CD4-positive, alpha-beta T cell (primary cell): ENCODE measurements at regions not wholly inside any gene's neighbourhood (a gene's known extent, or its start where the extent isn't known, plus 50 kb on each side); places are given as distances from the start of the nearest gene placed in this dataset.

Experiments used
- ATAC-seq: fragments of 200-7000 bp; cut with Tn5 transposase; one replicate; pipeline ENCODE4 v1.10.0; 2022; ENCODE audit warnings: mild to moderate bottlenecking; ENCODE audit not compliant: poor library complexity
- CTCF ChIA-PET: fragments of 350-600 bp; sonication (Branson Sonifier 250); formaldehyde crosslinking; loops from one replicate; lab custom pipeline; 2021; ENCODE audit warnings: antibody characterized with exemption, inconsistent platforms; lab: Charles Lee
- POLR2A ChIA-PET: fragments of 350-600 bp; sonication (Branson Sonifier 250); formaldehyde crosslinking; loops from one replicate; lab custom pipeline; 2021; ENCODE audit warnings: antibody characterized with exemption, inconsistent platforms; lab: Charles Lee
- DNase-seq, 14 experiments: peaks; one replicate each; pipeline ENCODE4 v3.0.0-alpha.2; 2013 to 2020; ENCODE audit warnings: mixed read lengths in 2 of 14
- H3K27ac ChIP-seq, 2 donors: one replicate each; pipeline versions ENCODE4 v1.5.1 to v1.7.0; 2013; ENCODE audit warnings: low read length in 2 of 2, low read depth in 1 of 2, mild to moderate bottlenecking in 1 of 2
- H3K27me3 ChIP-seq, 2 experiments: 1 replicate in 1 of 2; 2 replicates in 1 of 2; pipeline versions ENCODE4 v1.6.1 to v1.7.0; 2013; ENCODE audit warnings: low read length in 2 of 2, control low read depth in 1 of 2, mild to moderate bottlenecking in 1 of 2, moderate library complexity in 1 of 2; ENCODE audit not compliant: insufficient read depth in 2 of 2, control insufficient read depth in 1 of 2
- H3K36me3 ChIP-seq: one replicate; pipeline ENCODE4 v1.6.1; 2013; ENCODE audit warnings: low read length, control low read depth; ENCODE audit not compliant: insufficient read depth
- H3K4me1 ChIP-seq: one replicate; pipeline ENCODE4 v1.6.1; 2013; ENCODE audit warnings: low read length, control low read depth; ENCODE audit not compliant: insufficient read depth
- H3K4me3 ChIP-seq: one replicate; pipeline ENCODE4 v1.5.1; 2013; ENCODE audit warnings: mild to moderate bottlenecking, low read length, moderate library complexity
- H3K9me3 ChIP-seq, 2 experiments: 1 replicate in 1 of 2; 2 replicates in 1 of 2; pipeline versions ENCODE4 v1.6.1 to v1.7.0; 2013; ENCODE audit warnings: low read length in 2 of 2, mild to moderate bottlenecking in 2 of 2, control low read depth in 1 of 2, moderate library complexity in 1 of 2; ENCODE audit not compliant: control insufficient read depth in 1 of 2, insufficient read depth in 1 of 2
- H3K27ac Mint-ChIP-seq: one replicate; pipeline ENCODE4 v1.8.0; 2020; ENCODE audit warnings: mixed read lengths
- H3K27me3 Mint-ChIP-seq: one replicate; pipeline ENCODE4 v1.8.0; 2021; ENCODE audit warnings: mixed read lengths
- H3K36me3 Mint-ChIP-seq: one replicate; pipeline ENCODE4 v1.8.0; 2021; ENCODE audit warnings: low read depth, mixed read lengths
- H3K4me1 Mint-ChIP-seq: one replicate; pipeline ENCODE4 v1.8.0; 2021; ENCODE audit warnings: low read depth, mixed read lengths
- H3K4me3 Mint-ChIP-seq: one replicate; pipeline ENCODE4 v1.8.0; 2020; ENCODE audit warnings: mild to moderate bottlenecking, mixed read lengths
- H3K9me3 Mint-ChIP-seq: one replicate; pipeline ENCODE4 v1.8.0; 2020; ENCODE audit warnings: mixed read lengths
- intact Hi-C, 2 experiments: fragments of 100-400 bp; cut with DNase I in 1 of 2; cut with micrococcal nuclease in 1 of 2; formaldehyde crosslinking; loops; one replicate each; pipeline versions ENCODE4 v1.15.1 to v1.9.0; 2023 to 2025; cut with DNase I, micrococcal nuclease
- TF ChIP-seq, protein P1 (sequence below): fragments of 200-600 bp; IDR thresholded peaks from one replicate; pipeline ENCODE4 v1.8.0; 2022; ENCODE audit warnings: antibody characterized with exemption, mild to moderate bottlenecking

DNA sequence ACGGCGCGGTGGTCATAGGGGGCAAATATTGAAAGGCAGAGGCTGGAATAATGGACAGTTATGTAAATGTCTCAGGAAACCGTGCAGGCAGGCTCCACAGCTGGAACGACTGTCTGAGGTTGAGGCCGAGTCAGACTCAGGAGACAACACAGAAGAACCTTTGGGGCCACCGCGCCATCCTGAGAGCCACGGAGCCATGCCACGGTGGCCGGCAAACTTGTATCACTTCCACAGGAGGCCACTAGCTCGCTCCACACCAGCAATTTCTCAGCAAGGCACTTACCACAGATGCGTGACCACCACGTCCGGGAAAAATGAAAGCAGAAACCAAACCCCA, 156.7 kb upstream of the SALL3 start:
- no peak for DNase-seq
- H3K36me3 Mint-ChIP-seq: no peaks in the 10 kb centered on the region
- no peaks in the 10 kb centered on the region for H3K27me3 ChIP-seq
- TF ChIP-seq, protein P1, sequence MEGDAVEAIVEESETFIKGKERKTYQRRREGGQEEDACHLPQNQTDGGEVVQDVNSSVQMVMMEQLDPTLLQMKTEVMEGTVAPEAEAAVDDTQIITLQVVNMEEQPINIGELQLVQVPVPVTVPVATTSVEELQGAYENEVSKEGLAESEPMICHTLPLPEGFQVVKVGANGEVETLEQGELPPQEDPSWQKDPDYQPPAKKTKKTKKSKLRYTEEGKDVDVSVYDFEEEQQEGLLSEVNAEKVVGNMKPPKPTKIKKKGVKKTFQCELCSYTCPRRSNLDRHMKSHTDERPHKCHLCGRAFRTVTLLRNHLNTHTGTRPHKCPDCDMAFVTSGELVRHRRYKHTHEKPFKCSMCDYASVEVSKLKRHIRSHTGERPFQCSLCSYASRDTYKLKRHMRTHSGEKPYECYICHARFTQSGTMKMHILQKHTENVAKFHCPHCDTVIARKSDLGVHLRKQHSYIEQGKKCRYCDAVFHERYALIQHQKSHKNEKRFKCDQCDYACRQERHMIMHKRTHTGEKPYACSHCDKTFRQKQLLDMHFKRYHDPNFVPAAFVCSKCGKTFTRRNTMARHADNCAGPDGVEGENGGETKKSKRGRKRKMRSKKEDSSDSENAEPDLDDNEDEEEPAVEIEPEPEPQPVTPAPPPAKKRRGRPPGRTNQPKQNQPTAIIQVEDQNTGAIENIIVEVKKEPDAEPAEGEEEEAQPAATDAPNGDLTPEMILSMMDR: no peak
- ATAC-seq: no peak
- H3K27me3 Mint-ChIP-seq: peaks cover 28% of the 10 kb centered on the region
- no peak overlapping the region for H3K27ac Mint-ChIP-seq
- H3K9me3 ChIP-seq: peaks cover 0 to 4% of the 10 kb centered on the region in 2 experiments
- no peak overlapping the region for H3K4me3 ChIP-seq
- no peak overlapping the region for H3K27ac ChIP-seq
- no peaks in the 10 kb centered on the region for H3K9me3 Mint-ChIP-seq
- H3K4me1 ChIP-seq: no peaks in the 10 kb centered on the region
- H3K4me1 Mint-ChIP-seq: no peaks in the 10 kb centered on the region
- no peaks in the 10 kb centered on the region for H3K36me3 ChIP-seq
- intact Hi-C loops: no loop called here
- H3K4me3 Mint-ChIP-seq: no peak overlapping the region
- ChIA-PET POLR2A (no interaction called here), CTCF (no interaction called here)

DNA sequence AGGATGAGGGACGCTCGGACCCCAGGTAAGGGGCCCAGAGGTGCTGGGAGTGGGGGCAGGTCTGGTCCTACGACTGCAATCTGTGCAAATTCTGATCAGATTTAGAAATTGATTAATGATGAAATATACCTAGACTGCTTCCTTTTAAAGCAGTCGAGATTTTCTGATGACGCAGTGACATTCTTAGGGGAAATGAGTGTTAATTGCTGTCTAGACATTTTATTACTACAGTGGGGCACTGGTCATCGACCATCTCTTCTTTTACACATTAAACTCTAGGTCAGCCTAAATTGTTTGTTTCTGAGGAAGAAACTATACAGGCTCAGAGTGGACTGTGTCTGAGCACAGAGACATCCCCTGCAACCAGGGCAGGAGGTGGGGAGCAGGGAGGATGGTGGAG, 154.4 kb upstream of the SALL3 start:
- H3K4me3 Mint-ChIP-seq: no peak overlapping the region
- CTCF ChIA-PET: no interaction called here

DNA sequence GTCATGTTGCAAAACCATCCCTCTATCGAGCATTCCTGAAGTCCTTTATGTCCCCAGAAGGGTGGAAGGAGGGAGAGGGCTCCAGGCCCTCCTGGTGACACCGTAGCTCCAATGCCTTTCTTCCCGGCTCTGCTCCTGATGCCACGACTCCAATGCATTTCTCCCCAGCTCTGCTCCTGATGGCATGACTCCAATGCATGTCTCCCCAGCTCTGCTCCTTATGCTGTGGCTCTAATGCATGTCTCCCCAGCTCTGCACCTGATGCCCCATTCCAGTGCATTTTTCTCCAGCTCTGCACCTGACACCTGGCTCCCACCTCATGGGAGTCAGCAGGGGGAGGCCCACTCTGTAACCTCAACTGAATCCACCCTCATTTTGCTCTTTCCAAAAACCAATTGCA, 153.0 kb upstream of the SALL3 start:
- no peaks in the 10 kb centered on the region for H3K9me3 Mint-ChIP-seq
- H3K4me3 Mint-ChIP-seq: no peak overlapping the region
- ATAC-seq (no peak), DNase-seq (no peak)
- ChIA-PET POLR2A (no interaction called here), CTCF (no interaction called here)
- TF ChIP-seq, protein P1: no peak
- Histone ChIP-seq H3K27me3 (no peaks in the 10 kb centered on the region), H3K9me3 (peaks cover 0 to 11% of the 10 kb centered on the region in 2 experiments), H3K4me3 (no peak overlapping the region), H3K4me1 (no peaks in the 10 kb centered on the region), H3K36me3 (no peaks in the 10 kb centered on the region), H3K27ac (no peak overlapping the region)
- H3K27ac Mint-ChIP-seq: no peak overlapping the region
- intact Hi-C loops: no loop called here
- peaks cover 18% of the 10 kb centered on the region for H3K27me3 Mint-ChIP-seq
- H3K36me3 Mint-ChIP-seq: no peaks in the 10 kb centered on the region
- H3K4me1 Mint-ChIP-seq: no peaks in the 10 kb centered on the region

More for the DNA sequence above, 154.4 kb upstream of the SALL3 start:
- DNase-seq (no peak), ATAC-seq (no peak)
- no peaks in the 10 kb centered on the region for H3K27me3 ChIP-seq
- H3K27me3 Mint-ChIP-seq: peaks cover 27% of the 10 kb centered on the region
- no peaks in the 10 kb centered on the region for H3K9me3 Mint-ChIP-seq
- TF ChIP-seq, protein P1: no peak
- no peak overlapping the region for H3K4me3 ChIP-seq
- no peak overlapping the region for H3K27ac Mint-ChIP-seq
- H3K36me3 ChIP-seq: no peaks in the 10 kb centered on the region
- no peaks in the 10 kb centered on the region for H3K4me1 Mint-ChIP-seq
- no peaks in the 10 kb centered on the region for H3K4me1 ChIP-seq
- no peaks in the 10 kb centered on the region for H3K36me3 Mint-ChIP-seq
- peaks cover 0 to 11% of the 10 kb centered on the region in 2 experiments for H3K9me3 ChIP-seq
- no peak overlapping the region for H3K27ac ChIP-seq
- intact Hi-C loops: no loop called here
- POLR2A ChIA-PET: no interaction called here
